ENCODE measurements at regions not wholly inside any gene's neighbourhood (a gene's known extent, or its start where the extent isn't known, plus 50 kb on each side); places are given as distances from the start of the nearest gene placed in this dataset.
"Not testable (repeated sequence)": the region's sequence is repeated elsewhere in the genome, so short reads cannot be mapped to it uniquely, and the experiment has no call there.

GRCh38 chr6:3916211-3916610, 67.0 kb downstream of the FAM50B start:
- no peaks in the 10 kb centered on the region for H3K36me3 ChIP-seq
- no peak for TF ChIP-seq CTCF (IDR thresholded peaks at IDR 0.05)
- no peak for ATAC-seq (ENCODE audit: insufficient number of reproducible peaks, low FRiP score, low read depth)
- H3K4me3 ChIP-seq = no peak overlapping the region
- no peak overlapping the region for H3K27ac ChIP-seq
- H3K4me1 ChIP-seq (ENCODE audit: control insufficient read depth in 1 of 2, low read depth in 2 of 2) = peaks cover 18 to 44% of the 10 kb centered on the region in 2 donors
- H3K27me3 ChIP-seq (replicated peaks; ENCODE audit: insufficient read depth) = no peaks in the 10 kb centered on the region
- no peaks in the 10 kb centered on the region for H3K9me3 ChIP-seq
- DNase-seq (ENCODE audit: low spot score) = no peak

- not testable (repeated sequence) for DNase-seq (ENCODE audit: low spot score); H3K4me3 ChIP-seq; ATAC-seq (ENCODE audit: insufficient number of reproducible peaks, low FRiP score, low read depth); H3K36me3 ChIP-seq; H3K9me3 ChIP-seq; H3K27ac ChIP-seq; H3K27me3 ChIP-seq (replicated peaks; ENCODE audit: insufficient read depth)
- peaks cover 12 to 39% of the 10 kb centered on the region in 2 donors for H3K4me1 ChIP-seq (ENCODE audit: control insufficient read depth in 1 of 2, low read depth in 2 of 2)
Observed at GRCh38 chr6:3916749-3917148, 67.6 kb downstream of the FAM50B start.

- ATAC-seq (ENCODE audit: insufficient number of reproducible peaks, low FRiP score, low read depth) (no peak), DNase-seq (ENCODE audit: low spot score) (no peak)
- H3K36me3 ChIP-seq = no peaks in the 10 kb centered on the region
- H3K4me3 ChIP-seq = no peak overlapping the region
- H3K27me3 ChIP-seq (replicated peaks; ENCODE audit: insufficient read depth) = no peaks in the 10 kb centered on the region
- no peak overlapping the region for H3K27ac ChIP-seq
- no peaks in the 10 kb centered on the region for H3K9me3 ChIP-seq
- H3K4me1 ChIP-seq (ENCODE audit: control insufficient read depth in 1 of 2, low read depth in 2 of 2) = peaks cover 6 to 24% of the 10 kb centered on the region in 2 donors
- TF ChIP-seq CTCF (IDR thresholded peaks at IDR 0.05) = no peak
Observed at GRCh38 chr6:3918469-3918868, 69.3 kb downstream of the FAM50B start.

GRCh38 chr6:3919130-3919628, 70.0 kb downstream of the FAM50B start:
- H3K27me3 ChIP-seq (replicated peaks; ENCODE audit: insufficient read depth) = no peaks in the 10 kb centered on the region
- peaks cover 1 to 18% of the 10 kb centered on the region in 2 donors for H3K4me1 ChIP-seq (ENCODE audit: control insufficient read depth in 1 of 2, low read depth in 2 of 2)
- ATAC-seq (ENCODE audit: insufficient number of reproducible peaks, low FRiP score, low read depth) (no peak), DNase-seq (ENCODE audit: low spot score) (no peak)
- no peaks in the 10 kb centered on the region for H3K9me3 ChIP-seq
- no peak for TF ChIP-seq CTCF (IDR thresholded peaks at IDR 0.05)
- no peaks in the 10 kb centered on the region for H3K36me3 ChIP-seq
- no peak overlapping the region for H3K27ac ChIP-seq
- H3K4me3 ChIP-seq = no peak overlapping the region

GRCh38 chr6:3919849-3920248, 70.7 kb downstream of the FAM50B start:
- Histone ChIP-seq H3K36me3 (no peaks in the 10 kb centered on the region), H3K9me3 (no peaks in the 10 kb centered on the region), H3K27me3 (replicated peaks; ENCODE audit: insufficient read depth) (no peaks in the 10 kb centered on the region), H3K27ac (no peak overlapping the region), H3K4me3 (no peak overlapping the region), H3K4me1 (ENCODE audit: control insufficient read depth in 1 of 2, low read depth in 2 of 2) (peaks cover 0 to 14% of the 10 kb centered on the region in 2 donors)
- DNase-seq (ENCODE audit: low spot score) (no peak), ATAC-seq (ENCODE audit: insufficient number of reproducible peaks, low FRiP score, low read depth) (no peak)
- no peak for TF ChIP-seq CTCF (IDR thresholded peaks at IDR 0.05)

GRCh38 chr6:3920321-3920720, 71.1 kb downstream of the FAM50B start:
- no peak for DNase-seq (ENCODE audit: low spot score)

More at GRCh38 chr6:3920321-3920720, 71.1 kb downstream of the FAM50B start:
- Histone ChIP-seq H3K36me3 (no peaks in the 10 kb centered on the region), H3K27ac (no peak overlapping the region), H3K4me3 (no peak overlapping the region), H3K27me3 (replicated peaks; ENCODE audit: insufficient read depth) (no peaks in the 10 kb centered on the region), H3K9me3 (no peaks in the 10 kb centered on the region), H3K4me1 (ENCODE audit: control insufficient read depth in 1 of 2, low read depth in 2 of 2) (peaks cover 0 to 10% of the 10 kb centered on the region in 2 donors)
- no peak for TF ChIP-seq CTCF (IDR thresholded peaks at IDR 0.05)
- ATAC-seq (ENCODE audit: insufficient number of reproducible peaks, low FRiP score, low read depth) = no peak
